Ishikawa (cell line): ENCODE measurements at regions not wholly inside any gene's neighbourhood (a gene's known extent, or its start where the extent isn't known, plus 50 kb on each side); places are given as distances from the start of the nearest gene placed in this dataset.

ENCODE experiments used
- CEBPB ChIP-seq: IDR thresholded peaks from 2 replicates; pipeline ENCODE4 v1.6.1; 2012
- CREB1 ChIP-seq: IDR thresholded peaks from 2 replicates; pipeline ENCODE4 v1.6.1; 2012; ENCODE audit warnings: low read depth
- EGR1 ChIP-seq: IDR thresholded peaks from 2 replicates; pipeline ENCODE4 v1.6.1; 2012
- EP300 ChIP-seq: IDR thresholded peaks from 2 replicates; pipeline ENCODE4 v1.6.1; 2012; ENCODE audit warnings: borderline replicate concordance
- FOXM1 ChIP-seq: IDR thresholded peaks from 2 replicates; pipeline ENCODE4 v1.6.1; 2012; ENCODE audit warnings: low read depth, borderline replicate concordance
- MAX ChIP-seq: IDR thresholded peaks from 2 replicates; pipeline ENCODE4 v1.6.1; 2012
- NFIC ChIP-seq: IDR thresholded peaks from 2 replicates; pipeline ENCODE4 v1.6.1; 2012
- RAD21 ChIP-seq: IDR thresholded peaks from 2 replicates; pipeline ENCODE4 v1.6.1; 2012; ENCODE audit warnings: low read depth
- REST ChIP-seq: IDR thresholded peaks from 2 replicates; pipeline ENCODE4 v1.6.1; 2012; ENCODE audit warnings: low read depth, mild to moderate bottlenecking
- TAF1 ChIP-seq: IDR thresholded peaks from 2 replicates; pipeline ENCODE4 v1.6.1; 2012; ENCODE audit warnings: low read depth, mild to moderate bottlenecking
- TCF12 ChIP-seq: IDR thresholded peaks from 2 replicates; pipeline ENCODE4 v1.6.1; 2012; ENCODE audit warnings: low read depth
- TEAD4 ChIP-seq: IDR thresholded peaks from 2 replicates; pipeline ENCODE4 v1.6.1; 2012
- USF1 ChIP-seq: IDR thresholded peaks from 2 replicates; pipeline ENCODE4 v1.6.1; 2012
- YY1 ChIP-seq: IDR thresholded peaks from 2 replicates; pipeline ENCODE4 v1.6.1; 2012; ENCODE audit warnings: low read depth
- ZBTB7A ChIP-seq: IDR thresholded peaks from 2 replicates; pipeline ENCODE4 v1.6.1; 2012; ENCODE audit warnings: low read depth

GRCh38 chrX:23559975-23560374 lies 107.3 kb upstream of the PRDX4 start:
- TF ChIP-seq EP300: no peak
- no peak for TF ChIP-seq CREB1
- no peak for TF ChIP-seq ZBTB7A
- no peak for TF ChIP-seq RAD21
- TF ChIP-seq EGR1: no peak
- no peak for TF ChIP-seq TAF1
- TF ChIP-seq TCF12: no peak

GRCh38 chrX:23570674-23571343 lies 96.5 kb upstream of the PRDX4 start:
- TF ChIP-seq CEBPB (no peak), FOXM1 (no peak), YY1 (no peak), TAF1 (no peak), TCF12 (no peak), RAD21 (no peak), MAX (no peak), TEAD4 (no peak), REST (no peak), ZBTB7A (no peak), CREB1 (no peak), NFIC (no peak), USF1 (no peak), EP300 (no peak), EGR1 (no peak)

GRCh38 chrX:23575281-23575680 lies 92.0 kb upstream of the PRDX4 start:
- TF ChIP-seq TEAD4 (no peak), ZBTB7A (no peak), MAX (no peak), TAF1 (no peak), FOXM1 (no peak), TCF12 (no peak), USF1 (no peak), NFIC (no peak), EP300 (no peak), EGR1 (no peak), REST (no peak), RAD21 (no peak), CREB1 (no peak), CEBPB (no peak), YY1 (no peak)

GRCh38 chrX:23578079-23578478 lies 89.2 kb upstream of the PRDX4 start:
- TF ChIP-seq TCF12: no peak
- TF ChIP-seq NFIC: no peak
- TF ChIP-seq YY1: no peak
- no peak for TF ChIP-seq ZBTB7A
- TF ChIP-seq RAD21: no peak
- TF ChIP-seq TEAD4: no peak
- no peak for TF ChIP-seq FOXM1
- no peak for TF ChIP-seq TAF1
- TF ChIP-seq USF1: no peak
- TF ChIP-seq EP300: no peak
- TF ChIP-seq CREB1: no peak
- no peak for TF ChIP-seq CEBPB
- TF ChIP-seq MAX: no peak
- no peak for TF ChIP-seq REST
- no peak for TF ChIP-seq EGR1
